GM19463 (cell line): ENCODE measurements at regions not wholly inside any gene's neighbourhood (a gene's known extent, or its start where the extent isn't known, plus 50 kb on each side); places are given as distances from the start of the nearest gene placed in this dataset.

Experiments
- ATAC-seq: cut with Tn5 transposase; IDR thresholded peaks from one replicate; pipeline ENCODE4 v1.9.1; 2021; ENCODE audit warnings: mild to moderate bottlenecking, moderate library complexity; ENCODE audit not compliant: unreplicated experiment

DNA sequence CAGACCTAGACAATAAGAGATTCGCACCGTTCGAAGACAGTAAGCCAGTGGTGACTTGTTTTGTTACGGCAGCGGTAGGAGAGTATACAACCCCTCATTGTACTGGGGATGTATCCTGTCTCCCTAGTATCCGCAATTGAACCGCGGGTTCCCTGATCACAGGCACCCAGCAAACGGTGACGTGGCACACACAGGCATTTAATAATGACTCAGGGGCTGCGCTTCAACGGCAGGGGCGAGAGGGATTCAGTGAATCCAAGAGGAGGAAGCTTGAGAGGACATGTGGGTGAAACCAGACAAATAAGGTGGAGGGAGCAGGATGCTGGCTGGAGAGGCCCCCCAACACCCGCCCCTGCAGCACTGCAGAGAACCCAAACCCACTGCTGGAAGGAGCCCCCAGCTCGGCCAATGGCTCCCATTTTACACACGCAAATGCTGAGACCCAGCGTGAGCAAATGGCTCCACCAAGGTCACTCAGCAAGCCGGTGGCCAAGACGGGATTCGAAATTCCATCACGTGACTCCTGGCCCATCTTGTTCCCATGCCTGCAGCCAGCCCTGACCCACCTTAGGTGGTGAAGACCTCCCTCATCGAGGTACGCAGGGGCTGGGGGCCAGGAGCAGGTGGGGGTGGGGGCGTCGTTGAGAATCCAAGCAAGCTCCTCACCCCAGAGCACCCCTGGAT lies 149.9 kb downstream of the SYF2 start:
- no peak for ATAC-seq

GRCh38 chr1:25081496-25081895 lies 150.8 kb downstream of the SYF2 start:
- ATAC-seq, result no peak

DNA sequence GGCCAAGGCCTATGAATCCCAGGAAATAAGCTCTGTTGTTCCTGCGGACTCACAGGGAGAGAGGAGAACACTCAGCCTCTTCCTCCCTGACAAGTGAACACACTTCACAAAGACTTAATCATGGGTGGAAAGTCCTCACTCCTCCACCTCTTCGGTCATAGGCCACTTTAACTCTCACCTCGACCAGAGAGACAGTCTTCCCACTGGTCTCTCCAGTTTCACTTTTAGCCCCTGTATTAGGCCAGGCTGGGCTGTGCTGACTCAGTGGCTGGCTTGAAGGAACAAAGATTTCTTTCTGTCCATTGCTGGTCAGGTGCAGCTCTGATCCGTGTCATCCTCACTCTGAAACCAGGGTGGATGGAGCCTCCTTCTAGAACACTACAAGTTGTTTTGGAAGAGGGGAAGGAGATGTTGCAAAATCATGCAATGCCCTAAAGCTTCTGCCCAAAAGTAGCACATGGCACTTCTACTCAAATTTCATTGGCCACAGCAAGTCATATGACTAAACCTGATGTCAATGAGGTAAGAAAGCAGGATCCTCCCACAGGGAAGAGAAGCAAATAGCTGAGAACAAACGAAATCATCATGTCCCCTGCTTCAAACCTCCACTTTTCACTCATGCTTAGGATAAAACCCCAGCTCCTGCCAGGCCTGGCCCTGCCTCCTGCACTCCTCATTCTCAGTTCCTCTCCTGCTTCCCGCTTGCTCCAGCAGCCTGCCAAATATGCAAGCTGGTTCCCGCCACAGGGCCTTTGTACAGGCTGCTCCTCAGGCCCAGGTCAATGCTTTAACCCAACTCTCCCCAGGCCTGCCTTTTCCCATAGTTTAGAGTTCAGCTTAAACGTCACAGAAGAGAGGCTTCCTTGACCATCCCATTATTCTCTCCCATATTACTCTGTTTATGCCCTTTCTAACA lies 150.5 kb upstream of the RUNX3 start:
- no peak for ATAC-seq

- ATAC-seq, result no peak
Measured at GRCh38 chr1:25079048-25079447, 149.0 kb upstream of the RUNX3 start.

- ATAC-seq, result no peak
Measured at GRCh38 chr1:25074351-25075227, 144.5 kb upstream of the RUNX3 start.

DNA sequence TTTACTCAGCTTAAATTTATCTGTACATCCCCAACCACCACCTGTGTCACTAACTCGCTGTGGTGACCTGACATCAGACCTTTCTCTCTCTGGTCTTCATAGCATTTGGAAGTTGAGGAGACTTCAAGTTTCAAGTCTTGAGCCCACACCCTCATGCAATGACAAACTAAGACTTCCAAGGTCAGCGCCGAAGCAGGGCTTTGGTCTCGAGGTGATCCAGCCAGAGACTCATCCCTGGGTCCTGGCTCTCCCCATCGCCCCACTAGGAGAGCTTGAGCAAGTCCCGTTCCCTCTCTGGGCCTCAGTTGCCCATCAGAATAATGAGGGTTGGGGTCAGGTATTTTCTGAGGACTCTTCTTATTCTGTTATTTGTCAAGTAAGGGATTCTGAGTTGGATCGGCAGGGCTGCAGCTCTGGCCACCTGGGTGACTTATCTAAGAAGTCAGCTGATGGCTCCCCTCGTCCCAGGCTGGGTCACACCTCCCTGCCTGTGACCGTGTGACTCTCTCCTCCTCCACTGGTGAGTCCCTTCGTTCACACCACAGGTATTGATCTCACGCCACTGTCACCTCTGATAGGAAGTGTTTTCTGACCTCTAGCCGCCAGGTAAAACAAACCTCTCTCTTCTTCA lies 143.7 kb upstream of the RUNX3 start:
- ATAC-seq, result no peak

- no peak for ATAC-seq
Measured at GRCh38 chr1:25072461-25072860, 142.4 kb upstream of the RUNX3 start.

DNA sequence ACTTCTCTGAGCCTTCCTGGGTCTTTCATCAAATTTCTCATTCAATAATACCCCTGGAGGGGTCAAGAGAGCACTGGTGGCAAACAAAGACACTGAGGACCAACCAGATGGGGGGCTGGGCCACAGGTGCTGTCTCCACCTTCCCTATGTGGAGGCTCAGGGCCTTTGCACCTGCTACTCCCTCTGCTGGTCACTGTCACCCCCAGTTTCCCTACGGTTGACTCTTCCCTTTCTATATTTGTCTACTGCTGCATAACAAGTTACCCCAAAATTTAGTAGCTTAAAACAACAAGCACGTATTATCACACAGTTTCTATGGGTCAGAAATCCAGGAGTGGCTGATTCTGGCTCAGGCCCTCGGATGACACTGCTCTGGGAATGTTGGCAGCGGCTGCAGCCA lies 138.8 kb upstream of the RUNX3 start:
- no peak for ATAC-seq

- no peak for ATAC-seq
Measured at GRCh38 chr1:25068316-25068715, 138.2 kb upstream of the RUNX3 start.

DNA sequence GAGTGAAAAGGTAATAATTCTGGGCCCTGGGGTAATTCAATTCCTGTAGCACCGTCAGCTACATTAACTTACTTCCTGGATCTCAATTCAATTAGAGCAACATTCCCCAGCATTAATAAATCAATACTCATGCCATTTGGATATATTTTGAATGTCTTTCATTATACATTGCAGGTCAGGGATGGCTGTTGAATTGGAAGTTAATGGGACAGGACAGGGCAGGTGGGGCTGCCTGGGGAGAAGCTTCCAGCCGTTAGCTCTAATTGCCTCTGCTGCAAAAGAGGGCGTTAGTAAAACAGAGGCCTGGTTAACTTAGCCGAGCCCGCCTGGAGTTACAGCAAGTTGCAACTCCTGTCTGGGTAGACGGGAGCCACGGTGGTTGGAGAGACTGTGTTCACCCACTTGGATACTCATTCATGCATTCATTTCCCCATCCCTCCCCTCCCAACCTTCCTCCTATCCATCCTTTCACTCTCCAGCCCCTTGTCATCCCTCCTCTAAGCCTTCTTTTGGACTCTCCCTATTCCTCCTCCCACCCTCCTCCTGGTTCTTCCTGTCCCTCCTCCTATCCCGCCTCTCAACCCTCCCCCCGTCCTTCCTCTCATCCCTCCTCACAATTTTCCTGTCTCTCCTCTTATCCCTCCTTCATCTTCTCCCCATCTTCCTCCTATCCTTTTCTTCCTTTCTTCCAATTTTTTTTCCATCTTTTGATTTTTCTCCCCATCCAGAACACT lies 137.6 kb upstream of the RUNX3 start:
- no peak for ATAC-seq

DNA sequence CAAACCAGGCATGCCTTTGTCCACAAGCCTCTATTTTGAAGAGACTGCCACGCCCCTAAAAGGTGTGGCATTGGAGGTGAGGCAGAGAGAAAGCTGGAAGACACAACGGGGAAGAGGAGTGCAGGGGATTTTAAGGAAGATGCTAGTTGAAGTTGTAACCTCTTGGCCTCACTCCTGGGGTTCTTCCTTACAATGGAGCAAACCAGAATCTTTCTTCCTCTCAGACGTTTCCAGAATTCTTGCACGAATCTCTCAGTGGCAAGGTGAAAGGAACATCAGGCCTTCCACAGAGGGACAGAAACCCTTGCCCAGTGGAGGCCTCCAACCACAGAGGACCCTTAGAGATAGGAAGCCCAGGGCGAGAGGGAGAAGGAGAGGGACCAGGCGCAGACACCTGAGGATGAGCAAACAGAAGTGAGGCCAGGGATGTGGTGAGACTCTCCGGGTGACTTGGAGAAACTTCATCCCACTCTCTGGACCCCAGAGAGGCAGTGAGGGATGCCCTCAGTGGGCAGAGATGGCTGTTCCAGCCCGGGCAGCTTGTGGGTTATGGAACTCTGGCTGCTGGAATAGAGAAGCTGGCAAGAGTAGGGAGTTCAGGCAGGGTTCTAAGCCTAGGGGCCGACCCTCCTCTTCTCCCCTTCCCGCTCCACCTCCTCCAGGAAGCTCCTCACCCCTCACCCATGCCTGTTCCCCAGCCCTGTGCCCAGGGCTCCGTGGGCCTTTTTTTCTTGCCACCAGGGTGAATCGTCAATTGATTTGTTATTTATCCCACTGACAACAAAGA lies 136.8 kb upstream of the RUNX3 start:
- ATAC-seq, result no peak

DNA sequence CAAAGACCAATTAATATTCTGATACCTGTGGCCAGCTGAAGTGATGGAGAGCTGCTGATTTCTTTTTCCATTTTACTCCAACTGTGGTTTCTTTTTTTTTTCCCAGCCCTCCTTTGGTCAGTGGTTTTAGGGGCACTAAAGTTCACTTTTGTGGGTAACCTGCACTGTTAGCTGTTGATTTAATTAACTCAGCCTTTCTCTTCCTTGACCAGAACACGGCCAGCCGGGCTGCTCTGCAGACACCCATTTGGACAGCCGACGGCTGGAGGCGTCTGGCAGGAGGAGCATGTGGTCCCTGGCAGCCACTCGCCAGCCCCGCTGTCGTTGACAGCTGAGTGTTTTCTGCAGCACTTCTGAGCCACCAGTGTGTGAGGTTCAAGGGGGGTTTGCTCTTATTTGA lies 136.2 kb upstream of the RUNX3 start:
- no peak for ATAC-seq

DNA sequence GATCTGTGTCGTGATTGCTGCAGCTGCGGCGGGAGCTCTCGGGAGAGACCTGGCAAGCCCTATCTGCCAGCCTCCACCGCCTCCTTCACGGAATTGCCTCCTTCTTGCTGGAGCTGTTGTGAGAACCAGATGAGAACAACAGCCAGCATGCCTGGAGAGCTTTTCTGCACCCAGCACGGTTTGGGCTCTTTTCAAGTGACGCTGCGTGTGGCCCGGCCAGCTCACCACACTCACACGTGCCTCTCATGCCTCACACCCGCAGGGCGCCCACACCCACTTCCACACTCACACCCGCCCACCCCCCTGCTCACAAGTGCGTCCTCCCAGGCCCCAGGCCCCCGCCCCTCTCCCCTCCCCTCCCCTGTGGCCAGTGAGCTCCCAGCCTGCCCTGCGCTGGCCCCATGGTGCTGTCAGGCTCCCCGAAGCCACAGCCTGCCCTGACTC lies 135.7 kb upstream of the RUNX3 start:
- no peak for ATAC-seq

DNA sequence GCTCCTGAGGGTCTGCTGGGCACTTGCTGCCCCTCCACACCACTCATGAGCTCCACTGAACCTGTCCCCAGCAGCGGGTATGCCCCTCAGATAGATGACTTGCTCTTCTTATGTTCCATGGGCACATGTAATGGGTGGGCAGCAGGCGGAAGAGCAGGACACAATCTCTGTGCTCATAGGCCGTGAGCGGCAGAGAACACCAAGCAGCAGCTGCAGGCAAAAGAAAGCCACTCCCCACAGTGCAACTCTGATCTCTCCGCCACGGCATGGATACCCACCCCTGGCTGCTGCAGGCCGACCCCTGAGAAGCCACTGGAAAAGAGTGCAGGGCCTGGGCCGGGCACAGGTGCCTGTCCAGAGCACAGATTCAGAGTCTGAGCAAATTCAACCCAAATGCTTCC lies 135.2 kb upstream of the RUNX3 start:
- ATAC-seq, result no peak

GRCh38 chr1:25064465-25065240 lies 134.6 kb upstream of the RUNX3 start:
- ATAC-seq, result no peak

- ATAC-seq, result no peak
Measured at GRCh38 chr1:25063591-25064416, 133.7 kb upstream of the RUNX3 start.

DNA sequence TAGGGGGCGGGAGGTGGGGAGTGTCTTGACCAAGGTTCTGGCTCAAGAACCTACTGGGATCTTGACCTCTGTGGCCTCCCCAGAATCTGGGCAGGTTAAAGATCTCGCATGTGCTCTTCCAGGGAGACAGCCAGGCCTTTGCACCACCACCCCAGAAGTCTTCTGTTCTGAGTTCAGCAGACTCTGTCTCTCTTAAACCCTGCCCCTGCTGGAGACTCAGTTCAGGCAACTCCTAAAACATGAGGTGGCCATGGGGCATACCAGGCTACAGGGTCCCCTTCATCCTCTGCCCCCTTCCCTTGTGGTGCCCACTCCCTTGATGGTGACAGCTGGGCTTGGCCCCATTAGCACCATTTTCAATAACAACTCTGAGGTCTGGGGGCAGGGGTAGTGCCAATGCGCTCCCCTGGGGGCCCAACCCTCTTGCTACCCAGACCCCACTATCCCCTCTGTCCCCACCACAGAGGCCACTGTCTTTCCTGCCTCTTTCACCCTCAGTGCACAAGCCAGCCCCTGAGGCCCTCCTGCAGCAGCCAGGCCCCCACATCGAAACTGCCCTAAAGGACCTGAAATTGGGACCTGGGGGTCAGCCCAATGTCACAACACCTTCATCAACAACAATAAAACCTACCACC lies 132.7 kb upstream of the RUNX3 start:
- no peak for ATAC-seq
